Sigmoid colon (tissue), 6 donors: ENCODE measurements at regions not wholly inside any gene's neighbourhood (a gene's known extent, or its start where the extent isn't known, plus 50 kb on each side); places are given as distances from the start of the nearest gene placed in this dataset.

ENCODE experiments used
- DNase-seq: peaks from one replicate; pipeline ENCODE4 v3.0.0-alpha.2; 2019
- H3K27ac ChIP-seq, 4 donors: fragments of 200-600 bp; sonication (generic); one replicate each; pipeline ENCODE4 v1.5.1; 2016 to 2019; ENCODE audit warnings: mild to moderate bottlenecking in 1 of 4
- H3K27me3 ChIP-seq, 3 donors: fragments of 200-600 bp; sonication (generic); one replicate each; pipeline ENCODE4 v1.5.1; 2019; ENCODE audit warnings: mild to moderate bottlenecking in 1 of 3
- H3K36me3 ChIP-seq, 4 donors: fragments of 200-600 bp; sonication (generic); one replicate each; pipeline ENCODE4 v1.5.1; 2016 to 2019
- H3K4me1 ChIP-seq, 4 donors: fragments of 200-600 bp; sonication (generic); one replicate each; pipeline ENCODE4 v1.5.1; 2017 to 2019
- H3K4me3 ChIP-seq, 4 donors: fragments of 200-600 bp; sonication (generic); one replicate each; pipeline ENCODE4 v1.5.1; 2017 to 2019; ENCODE audit warnings: mild to moderate bottlenecking in 2 of 4, moderate library complexity in 1 of 4
- H3K9me3 ChIP-seq, 4 donors: fragments of 200-600 bp in 3 of 4; sonication (generic) in 3 of 4; one replicate each; pipeline versions ENCODE4 v1.5.1 to v1.6.1; 2013 to 2019
- CTCF ChIP-seq, 4 experiments: fragments of 450-650 bp in 3 of 4; fragments of 200-600 bp in 1 of 4; IDR thresholded peaks; one replicate each; pipeline ENCODE4 v1.5.1; 2016 to 2019; ENCODE audit warnings: antibody characterized with exemption in 4 of 4, mild to moderate bottlenecking in 3 of 4, moderate library complexity in 2 of 4
- EP300 ChIP-seq, 4 donors: sonication (generic); formaldehyde crosslinking; IDR thresholded peaks; one replicate each; pipeline ENCODE4 v1.6.1; 2017; ENCODE audit warnings: antibody characterized with exemption in 4 of 4
- POLR2A ChIP-seq, 2 donors: fragments of 450-650 bp; IDR thresholded peaks; one replicate each; pipeline ENCODE4 v1.6.1; 2016; ENCODE audit warnings: antibody characterized with exemption in 2 of 2, mild to moderate bottlenecking in 2 of 2, moderate library complexity in 2 of 2
- POLR2AphosphoS5 ChIP-seq, 4 donors: sonication (generic); formaldehyde crosslinking; IDR thresholded peaks; one replicate each; pipeline ENCODE4 v1.6.1; 2017; ENCODE audit warnings: antibody characterized with exemption in 4 of 4
- WGBS, 2 donors: extraction: QIAGEN DNeasy Blood & Tissue Kit; methylation state at CpG; one replicate each; pipeline ENCODE4 v1.1.7; 2013; 5-methylcytosine and 5-hydroxymethylcytosine counted together
- intact Hi-C: fragments of 100-400 bp; cut with DNase I; formaldehyde crosslinking; loops from one replicate; pipeline ENCODE4 v1.15.1; 2023
- donor health status: healthy with polysubstance abuse.
- donor health status: healthy.

GRCh38 chr2:139225961-139226360, 445.8 kb upstream of the NXPH2 start:
- Histone ChIP-seq H3K9me3 (no peaks in the 10 kb centered on the region), H3K36me3 (no peaks in the 10 kb centered on the region), H3K4me3 (no peak overlapping the region), H3K27ac (no peak overlapping the region), H3K27me3 (no peaks in the 10 kb centered on the region), H3K4me1 (no peaks in the 10 kb centered on the region)
- 88 to 92% methylated on average over 2 of the region's 2 CpGs for WGBS, 2 donors
- no peak for DNase-seq
- TF ChIP-seq POLR2A (IDR thresholded peaks at IDR 0.05), result no peak
- TF ChIP-seq CTCF (IDR thresholded peaks at IDR 0.05), result no peak
- intact Hi-C loops, result no loop called here

GRCh38 chr2:139218181-139218580, 438.0 kb upstream of the NXPH2 start:
- 92 to 94% methylated on average over 1 of the region's 1 CpG for WGBS, 2 donors
- H3K27me3 ChIP-seq, result no peaks in the 10 kb centered on the region
- no peak for DNase-seq
- H3K4me3 ChIP-seq, result no peak overlapping the region
- H3K4me1 ChIP-seq, result no peaks in the 10 kb centered on the region
- TF ChIP-seq EP300 (IDR thresholded peaks at IDR 0.05) (no peak), CTCF (IDR thresholded peaks at IDR 0.05) (no peak), POLR2A (IDR thresholded peaks at IDR 0.05) (no peak), POLR2AphosphoS5 (IDR thresholded peaks at IDR 0.05) (no peak)
- H3K9me3 ChIP-seq, result no peaks in the 10 kb centered on the region
- intact Hi-C loops, result no loop called here
- H3K27ac ChIP-seq, result no peak overlapping the region
- H3K36me3 ChIP-seq, result no peaks in the 10 kb centered on the region

DNA sequence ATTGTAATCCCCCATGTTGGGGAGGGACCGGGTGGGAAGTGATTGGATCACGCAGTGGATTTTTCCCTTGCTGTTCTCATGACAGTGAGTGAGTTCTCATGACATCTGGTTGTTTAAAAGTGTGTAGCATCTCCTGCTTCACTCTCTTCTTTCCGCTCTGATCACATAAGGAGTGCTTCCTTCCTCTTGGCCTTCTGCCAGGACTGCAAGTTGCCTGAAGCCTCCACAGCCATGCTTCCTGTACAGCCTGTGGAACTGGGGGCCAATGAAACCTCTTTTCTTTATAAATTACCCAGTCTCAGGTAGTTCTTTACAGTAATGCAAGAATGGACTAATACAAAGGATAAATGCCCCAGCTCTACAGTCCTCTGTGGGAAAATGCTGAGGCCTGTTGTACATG, 437.5 kb upstream of the NXPH2 start:
- H3K27me3 ChIP-seq, result no peaks in the 10 kb centered on the region
- H3K27ac ChIP-seq, result no peak overlapping the region
- no peaks in the 10 kb centered on the region for H3K9me3 ChIP-seq
- H3K4me1 ChIP-seq, result no peaks in the 10 kb centered on the region
- no peak overlapping the region for H3K4me3 ChIP-seq
- WGBS, 2 donors, result 80 to 82% methylated on average over 3 of the region's 3 CpGs
- intact Hi-C loops, result no loop called here
- H3K36me3 ChIP-seq, result no peaks in the 10 kb centered on the region
- TF ChIP-seq CTCF (IDR thresholded peaks at IDR 0.05) (no peak), POLR2A (IDR thresholded peaks at IDR 0.05) (no peak), EP300 (IDR thresholded peaks at IDR 0.05) (no peak), POLR2AphosphoS5 (IDR thresholded peaks at IDR 0.05) (no peak)
- no peak for DNase-seq

DNA sequence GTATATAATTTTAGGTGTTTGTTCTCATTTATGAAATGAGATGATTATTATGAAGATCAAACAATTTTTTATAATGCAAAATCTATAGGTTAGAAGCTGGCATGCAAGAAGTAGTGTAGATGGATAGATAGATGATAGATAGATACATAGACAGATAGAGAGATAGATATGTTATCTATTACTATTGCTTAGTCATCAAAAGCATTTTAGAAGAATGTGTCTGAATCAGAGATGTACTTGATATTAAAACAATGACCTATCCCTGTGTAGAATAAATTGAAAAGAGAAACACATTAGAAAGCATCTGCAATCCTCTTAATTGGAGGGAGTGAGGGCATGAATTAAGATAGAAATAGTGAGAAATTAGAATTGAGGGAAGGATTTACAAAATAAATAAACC, 436.2 kb upstream of the NXPH2 start:
- Histone ChIP-seq H3K36me3 (no peaks in the 10 kb centered on the region), H3K27ac (no peak overlapping the region), H3K9me3 (no peaks in the 10 kb centered on the region), H3K4me3 (no peak overlapping the region), H3K4me1 (no peaks in the 10 kb centered on the region), H3K27me3 (no peaks in the 10 kb centered on the region)
- no peak for DNase-seq
- intact Hi-C loops, result no loop called here
- TF ChIP-seq POLR2A (IDR thresholded peaks at IDR 0.05), result no peak
- no peak for TF ChIP-seq EP300 (IDR thresholded peaks at IDR 0.05)
- TF ChIP-seq POLR2AphosphoS5 (IDR thresholded peaks at IDR 0.05), result no peak
- no peak for TF ChIP-seq CTCF (IDR thresholded peaks at IDR 0.05)

- H3K27ac ChIP-seq, result no peak overlapping the region
- WGBS, 2 donors, result 85 to 86% methylated on average over 2 of the region's 2 CpGs
- no peaks in the 10 kb centered on the region for H3K27me3 ChIP-seq
- H3K36me3 ChIP-seq, result no peaks in the 10 kb centered on the region
- intact Hi-C loops, result no loop called here
- DNase-seq, result no peak
- no peaks in the 10 kb centered on the region for H3K4me1 ChIP-seq
- H3K4me3 ChIP-seq, result no peak overlapping the region
- TF ChIP-seq POLR2AphosphoS5 (IDR thresholded peaks at IDR 0.05), result no peak
- no peak for TF ChIP-seq EP300 (IDR thresholded peaks at IDR 0.05)
- no peak for TF ChIP-seq POLR2A (IDR thresholded peaks at IDR 0.05)
- no peak for TF ChIP-seq CTCF (IDR thresholded peaks at IDR 0.05)
- H3K9me3 ChIP-seq, result no peaks in the 10 kb centered on the region
Measured at GRCh38 chr2:139214801-139215200, 434.6 kb upstream of the NXPH2 start.
